ENCODE measurements at regions not wholly inside any gene's neighbourhood (a gene's known extent, or its start where the extent isn't known, plus 50 kb on each side); places are given as distances from the start of the nearest gene placed in this dataset.

- Mint-ChIP-seq H3K27ac (ENCODE audit: unreplicated experiment) (no peak overlapping the region), H3K36me3 (ENCODE audit: low read depth, unreplicated experiment) (peaks cover 14% of the 10 kb centered on the region), H3K27me3 (ENCODE audit: low read depth, unreplicated experiment) (no peaks in the 10 kb centered on the region), H3K9me3 (ENCODE audit: unreplicated experiment) (no peaks in the 10 kb centered on the region), H3K4me3 (ENCODE audit: unreplicated experiment) (no peak overlapping the region), H3K4me1 (ENCODE audit: low read depth, unreplicated experiment) (peaks cover 6% of the 10 kb centered on the region)
- Histone ChIP-seq H3K4me1 (ENCODE audit: insufficient read depth, low read length) (no peaks in the 10 kb centered on the region), H3K4me2 (ENCODE audit: low read length) (no peak overlapping the region), H4K20me1 (ENCODE audit: insufficient read depth, low read length) (peaks cover 12% of the 10 kb centered on the region), H3K27me3 (ENCODE audit: insufficient read depth, low read length) (no peaks in the 10 kb centered on the region), H3K36me3 (ENCODE audit: insufficient read depth, low read length) (peaks cover 11% of the 10 kb centered on the region), H2AFZ (ENCODE audit: low read depth, low read length) (no peak overlapping the region), H3K79me2 (ENCODE audit: insufficient read depth, low read length) (no peaks in the 10 kb centered on the region), H3K4me3 (ENCODE audit: insufficient read depth, low read depth, low read length) (no peak overlapping the region), H3K9me3 (ENCODE audit: insufficient read depth, low read depth, low read length) (no peaks in the 10 kb centered on the region), H3K27ac (ENCODE audit: low read depth, low read length) (no peak overlapping the region), H3K9ac (ENCODE audit: low read length) (no peak overlapping the region)
- no peak for TF ChIP-seq CTCF (IDR thresholded peaks at IDR 0.05; ENCODE audit: insufficient read depth, low read depth, low read length)
- TF ChIP-seq EZH2 (IDR thresholded peaks at IDR 0.05; ENCODE audit: insufficient read depth, low read length), result no peak
- DNase-seq (ENCODE audit: low read depth), result no peak
- no peak for FAIRE-seq
These were observed 257.3 kb downstream of the GLI2 start for GRCh38 chr2:120992791-120993555.

GRCh38 chr2:120993661-120994060 lies 258.0 kb downstream of the GLI2 start:
- H3K79me2 ChIP-seq (ENCODE audit: insufficient read depth, low read length), result no peaks in the 10 kb centered on the region
- TF ChIP-seq CTCF (IDR thresholded peaks at IDR 0.05; ENCODE audit: insufficient read depth, low read depth, low read length) (no peak), EZH2 (IDR thresholded peaks at IDR 0.05; ENCODE audit: insufficient read depth, low read length) (no peak)
- H3K27ac ChIP-seq (ENCODE audit: low read depth, low read length), result no peak overlapping the region
- no peaks in the 10 kb centered on the region for H3K4me1 ChIP-seq (ENCODE audit: insufficient read depth, low read length)
- H3K4me3 ChIP-seq (ENCODE audit: insufficient read depth, low read depth, low read length), result no peak overlapping the region
- H3K9me3 ChIP-seq (ENCODE audit: insufficient read depth, low read depth, low read length), result no peaks in the 10 kb centered on the region
- peaks cover 14% of the 10 kb centered on the region for H3K36me3 Mint-ChIP-seq (ENCODE audit: low read depth, unreplicated experiment)
- H3K9ac ChIP-seq (ENCODE audit: low read length), result no peak overlapping the region
- no peak for FAIRE-seq
- H3K4me2 ChIP-seq (ENCODE audit: low read length), result no peak overlapping the region
- H3K27ac Mint-ChIP-seq (ENCODE audit: unreplicated experiment), result no peak overlapping the region
- peaks cover 11% of the 10 kb centered on the region for H3K36me3 ChIP-seq (ENCODE audit: insufficient read depth, low read length)
- DNase-seq (ENCODE audit: low read depth), result no peak
- H3K27me3 ChIP-seq (ENCODE audit: insufficient read depth, low read length), result no peaks in the 10 kb centered on the region
- H4K20me1 ChIP-seq (ENCODE audit: insufficient read depth, low read length), result peaks cover 12% of the 10 kb centered on the region
- H3K27me3 Mint-ChIP-seq (ENCODE audit: low read depth, unreplicated experiment), result no peaks in the 10 kb centered on the region
- H2AFZ ChIP-seq (ENCODE audit: low read depth, low read length), result no peak overlapping the region
- peaks cover 6% of the 10 kb centered on the region for H3K4me1 Mint-ChIP-seq (ENCODE audit: low read depth, unreplicated experiment)
- H3K4me3 Mint-ChIP-seq (ENCODE audit: unreplicated experiment), result no peak overlapping the region
- no peaks in the 10 kb centered on the region for H3K9me3 Mint-ChIP-seq (ENCODE audit: unreplicated experiment)

- Histone ChIP-seq H3K4me1 (ENCODE audit: insufficient read depth, low read length) (no peaks in the 10 kb centered on the region), H3K4me2 (ENCODE audit: low read length) (no peak overlapping the region), H3K79me2 (ENCODE audit: insufficient read depth, low read length) (no peaks in the 10 kb centered on the region), H3K27ac (ENCODE audit: low read depth, low read length) (no peak overlapping the region), H2AFZ (ENCODE audit: low read depth, low read length) (no peak overlapping the region), H3K36me3 (ENCODE audit: insufficient read depth, low read length) (peaks cover 11% of the 10 kb centered on the region), H3K27me3 (ENCODE audit: insufficient read depth, low read length) (no peaks in the 10 kb centered on the region), H3K9me3 (ENCODE audit: insufficient read depth, low read depth, low read length) (no peaks in the 10 kb centered on the region), H3K9ac (ENCODE audit: low read length) (no peak overlapping the region), H4K20me1 (ENCODE audit: insufficient read depth, low read length) (peaks cover 12% of the 10 kb centered on the region), H3K4me3 (ENCODE audit: insufficient read depth, low read depth, low read length) (no peak overlapping the region)
- no peaks in the 10 kb centered on the region for H3K9me3 Mint-ChIP-seq (ENCODE audit: unreplicated experiment)
- DNase-seq (ENCODE audit: low read depth) (no peak), FAIRE-seq (no peak)
- no peak overlapping the region for H3K27ac Mint-ChIP-seq (ENCODE audit: unreplicated experiment)
- H3K4me1 Mint-ChIP-seq (ENCODE audit: low read depth, unreplicated experiment), result peaks cover 6% of the 10 kb centered on the region
- TF ChIP-seq EZH2 (IDR thresholded peaks at IDR 0.05; ENCODE audit: insufficient read depth, low read length), result no peak
- TF ChIP-seq CTCF (IDR thresholded peaks at IDR 0.05; ENCODE audit: insufficient read depth, low read depth, low read length), result no peak
- H3K27me3 Mint-ChIP-seq (ENCODE audit: low read depth, unreplicated experiment), result no peaks in the 10 kb centered on the region
- peaks cover 14% of the 10 kb centered on the region for H3K36me3 Mint-ChIP-seq (ENCODE audit: low read depth, unreplicated experiment)
- peak overlapping the region; percentile 22 for H3K4me3 Mint-ChIP-seq (ENCODE audit: unreplicated experiment)
These were observed 258.8 kb downstream of the GLI2 start for GRCh38 chr2:120994301-120994995.
